ENCODE measurements at regions not wholly inside any gene's neighbourhood (a gene's known extent, or its start where the extent isn't known, plus 50 kb on each side); places are given as distances from the start of the nearest gene placed in this dataset.

DNA sequence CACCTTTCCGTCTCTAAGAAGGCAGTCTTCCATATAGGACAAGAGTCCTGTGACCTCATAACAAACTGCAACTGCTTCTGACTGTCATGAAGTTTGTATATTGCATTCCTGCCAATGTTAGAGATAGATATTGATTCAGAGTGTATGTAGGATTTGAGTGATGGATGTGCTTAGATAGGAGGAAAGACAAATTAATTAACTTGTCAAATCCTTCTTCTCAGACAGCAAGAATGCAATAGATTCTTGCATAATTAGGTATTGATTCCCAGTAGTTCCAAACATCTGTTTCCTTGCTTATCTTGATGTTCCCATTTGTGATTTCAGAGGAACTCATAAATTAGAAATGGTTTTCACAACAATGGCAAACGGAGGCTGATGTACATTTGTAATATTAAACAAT, 555.3 kb downstream of the TRAM1L1 start:
- TF ChIP-seq CTCF (IDR thresholded peaks at IDR 0.05; ENCODE audit: poor library complexity), result no peak
- TF ChIP-seq EZH2 (IDR thresholded peaks at IDR 0.05; ENCODE audit: borderline replicate concordance), result no peak

Measured in hepatocyte (in vitro differentiated cells).